GM21717 (cell line): ENCODE measurements at regions not wholly inside any gene's neighbourhood (a gene's known extent, or its start where the extent isn't known, plus 50 kb on each side); places are given as distances from the start of the nearest gene placed in this dataset.
"Not testable (repeated sequence)": the region's sequence is repeated elsewhere in the genome, so short reads cannot be mapped to it uniquely, and the experiment has no call there.

Experiments
- ATAC-seq: cut with Tn5 transposase; IDR thresholded peaks from one replicate; pipeline ENCODE4 v1.9.1; 2021; ENCODE audit warnings: mild to moderate bottlenecking, moderate library complexity; ENCODE audit not compliant: unreplicated experiment

DNA sequence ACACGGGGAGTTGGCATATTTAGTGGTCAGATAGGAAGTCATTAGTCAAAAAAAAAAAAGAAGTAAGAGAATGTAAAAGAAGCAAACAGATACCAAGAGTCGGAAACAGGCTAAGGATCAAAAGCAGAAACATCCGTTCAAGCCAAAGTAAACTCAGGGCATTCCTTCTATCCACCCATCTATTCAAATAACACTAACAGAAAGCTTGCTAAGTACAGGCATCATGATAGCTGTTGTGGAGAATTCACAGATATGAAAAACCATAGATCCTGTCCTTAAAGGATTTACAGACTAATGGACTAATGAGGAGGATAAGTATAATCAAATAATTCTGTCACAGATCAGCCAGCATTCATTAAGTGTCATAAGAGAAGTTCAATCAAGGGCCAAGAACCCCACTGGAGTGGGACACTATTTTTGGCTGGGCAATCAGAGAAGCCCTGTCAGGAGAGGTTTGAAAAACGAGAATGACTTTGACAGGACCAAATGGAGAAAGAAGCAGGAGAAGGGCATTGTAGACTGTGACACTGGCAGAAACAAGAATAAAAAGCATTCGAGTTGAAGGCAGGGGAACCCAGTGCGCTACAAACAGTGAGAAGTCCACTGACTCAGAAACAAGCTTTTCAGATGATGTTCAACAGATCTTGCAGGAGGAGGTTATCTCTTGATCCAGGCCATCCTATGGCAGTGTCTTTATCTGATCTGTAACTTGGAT lies 154.2 kb upstream of the TSLP start:
- no peak for ATAC-seq

DNA sequence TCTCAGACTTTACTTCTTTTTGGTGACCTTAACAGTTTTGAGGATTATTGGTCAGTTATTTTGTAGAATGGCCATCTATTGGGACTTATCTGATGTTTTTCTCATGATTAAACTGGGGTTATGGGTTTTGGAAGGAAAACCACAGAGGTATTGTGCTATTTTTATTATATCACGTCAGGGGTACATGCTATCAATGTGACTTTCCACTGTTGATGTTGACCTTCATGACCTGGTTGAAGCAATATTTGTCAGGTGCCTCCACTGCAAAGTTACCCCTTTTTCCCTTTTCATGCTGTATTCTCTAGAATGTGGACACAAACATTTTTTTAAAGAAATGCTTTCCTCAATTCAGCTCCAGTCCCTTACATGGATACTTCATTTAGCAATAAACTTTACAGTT lies 152.8 kb upstream of the TSLP start:
- ATAC-seq, result no peak

DNA sequence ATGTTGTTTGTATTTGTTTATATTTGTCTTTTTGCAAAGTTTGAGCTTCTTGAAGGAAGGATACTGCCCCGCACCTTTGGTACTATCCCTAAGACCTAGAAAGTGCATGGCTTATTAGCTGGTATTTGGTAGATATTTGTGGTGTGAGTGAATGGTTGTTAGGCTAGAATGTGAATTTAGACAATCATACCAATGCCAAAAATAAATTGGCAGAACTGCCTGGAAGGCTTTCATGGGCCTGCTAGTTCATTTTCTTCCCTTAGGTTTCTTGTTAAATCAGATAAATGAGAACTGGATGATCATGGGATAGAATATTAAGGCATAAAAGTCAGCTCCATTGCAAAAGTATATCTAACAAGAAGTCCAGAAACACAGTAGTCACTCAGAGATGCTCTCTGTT lies 147.5 kb upstream of the TSLP start:
- ATAC-seq, result no peak

DNA sequence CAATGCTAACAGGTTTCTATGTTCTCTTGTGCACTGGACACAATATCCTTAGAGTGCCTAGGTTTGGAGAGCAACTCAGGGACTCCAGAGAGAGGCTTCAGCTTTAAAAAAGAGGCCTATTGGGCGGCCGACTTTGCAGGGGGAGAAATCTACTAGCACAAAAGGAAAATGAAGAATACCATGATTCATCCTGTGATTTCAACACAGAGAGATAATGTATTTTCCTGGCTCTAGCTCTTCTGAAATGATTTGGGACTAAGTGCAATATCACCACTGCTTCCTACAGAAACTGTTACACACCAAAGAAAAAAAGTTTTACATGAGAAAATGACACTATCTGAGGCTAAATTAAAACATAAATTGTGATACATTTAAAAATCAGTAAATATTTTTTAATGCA lies 146.1 kb upstream of the TSLP start:
- no peak for ATAC-seq

DNA sequence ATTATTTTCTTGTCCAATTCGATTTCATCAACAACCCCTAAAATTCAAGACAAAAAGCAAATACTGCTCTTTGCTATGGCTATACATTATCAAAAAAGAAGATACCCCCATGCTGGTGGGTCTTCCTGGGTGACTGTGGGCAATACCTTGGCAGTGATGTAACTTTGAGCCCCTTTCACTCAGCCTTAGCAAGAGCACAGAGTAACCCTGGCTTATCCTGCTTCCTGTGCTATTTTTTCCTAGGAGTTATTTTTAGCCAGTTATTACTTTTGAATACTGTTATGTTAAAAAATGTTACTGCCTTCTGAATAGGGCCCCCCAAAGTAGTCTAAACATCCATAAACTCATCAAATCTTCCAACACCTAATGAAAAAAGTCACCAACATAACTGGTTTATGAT lies 145.6 kb upstream of the TSLP start:
- ATAC-seq, result no peak

DNA sequence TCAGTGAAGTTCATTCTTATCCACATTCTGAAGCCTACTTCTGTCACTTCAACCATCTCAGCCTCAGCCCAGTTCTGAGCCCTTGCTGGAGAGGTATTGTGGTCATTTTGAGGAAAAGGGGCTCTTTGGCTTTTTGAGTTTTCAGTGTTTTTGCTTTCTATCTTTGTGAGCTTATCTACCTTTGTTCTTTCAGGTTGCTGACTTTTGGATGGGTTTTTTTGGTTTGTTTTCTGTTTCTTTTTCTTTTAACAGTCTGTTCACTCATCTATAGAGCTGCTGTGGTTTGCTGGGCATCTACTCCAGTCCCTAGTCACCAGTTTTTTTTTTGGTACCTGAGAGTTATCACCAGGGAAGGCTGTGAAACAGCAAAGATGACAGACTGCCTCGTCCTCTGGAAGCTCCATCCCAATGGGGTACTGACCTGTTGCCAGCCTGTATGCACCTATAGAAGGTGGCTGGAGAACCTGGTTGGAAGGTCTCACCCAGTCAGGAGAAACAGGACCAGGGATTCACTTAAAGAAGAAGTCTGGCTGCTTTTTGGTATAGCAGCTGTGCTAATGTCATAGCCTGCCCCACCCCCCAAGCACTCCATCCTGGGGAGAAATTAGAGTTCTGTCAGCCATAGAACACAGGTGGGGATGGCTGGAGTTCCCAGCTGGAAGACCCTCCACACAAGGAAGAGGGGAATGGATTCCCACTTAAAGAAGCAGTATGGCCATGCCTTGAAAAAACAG lies 138.6 kb upstream of the TSLP start:
- peak; percentile 98 for ATAC-seq

DNA sequence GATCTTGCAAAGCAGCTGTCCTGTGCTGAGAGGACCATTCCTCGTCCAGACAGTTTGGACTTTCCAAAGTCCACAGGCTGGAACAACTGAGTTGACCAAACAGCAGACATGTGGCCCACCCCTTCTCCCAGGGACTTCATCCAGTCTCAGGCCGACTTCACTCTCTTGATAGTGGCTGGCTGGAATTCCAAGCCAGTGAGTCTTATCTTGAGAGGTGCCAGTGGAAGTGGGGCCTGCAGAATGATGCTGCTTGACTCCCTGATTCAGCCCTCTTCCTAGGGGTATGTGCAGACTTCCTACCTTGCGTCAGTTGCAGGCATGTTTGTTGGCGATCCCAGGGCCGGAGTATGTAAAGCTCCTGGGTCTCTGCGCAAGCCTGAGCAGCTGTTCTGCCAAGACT lies 131.4 kb upstream of the TSLP start:
- no peak for ATAC-seq

DNA sequence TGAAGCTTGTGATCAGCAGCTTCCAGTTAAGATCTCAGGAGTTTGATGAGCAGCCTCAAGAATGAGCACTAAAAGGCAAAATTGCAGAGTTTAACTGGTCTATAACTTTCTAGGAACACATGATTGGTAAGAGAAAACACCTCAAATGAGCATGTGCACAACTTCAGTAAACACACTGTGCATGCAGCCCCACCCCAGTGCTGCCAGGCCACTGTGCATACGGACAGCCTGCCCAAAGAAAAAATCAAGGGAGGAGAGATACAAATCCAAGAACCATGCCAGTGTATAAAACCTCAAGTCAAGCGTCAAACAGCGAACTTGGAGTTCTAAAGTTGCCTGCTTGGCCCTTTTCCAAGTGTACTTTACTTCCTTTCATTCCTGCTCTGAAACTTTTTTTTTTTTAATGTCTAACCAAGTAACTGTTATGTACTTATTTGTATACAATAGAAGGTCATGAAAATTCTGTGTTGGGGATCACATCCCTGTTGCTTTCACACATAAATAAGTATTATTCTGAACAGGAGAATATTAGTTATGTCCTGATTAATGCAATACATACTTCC lies 125.6 kb upstream of the TSLP start:
- no peak for ATAC-seq

DNA sequence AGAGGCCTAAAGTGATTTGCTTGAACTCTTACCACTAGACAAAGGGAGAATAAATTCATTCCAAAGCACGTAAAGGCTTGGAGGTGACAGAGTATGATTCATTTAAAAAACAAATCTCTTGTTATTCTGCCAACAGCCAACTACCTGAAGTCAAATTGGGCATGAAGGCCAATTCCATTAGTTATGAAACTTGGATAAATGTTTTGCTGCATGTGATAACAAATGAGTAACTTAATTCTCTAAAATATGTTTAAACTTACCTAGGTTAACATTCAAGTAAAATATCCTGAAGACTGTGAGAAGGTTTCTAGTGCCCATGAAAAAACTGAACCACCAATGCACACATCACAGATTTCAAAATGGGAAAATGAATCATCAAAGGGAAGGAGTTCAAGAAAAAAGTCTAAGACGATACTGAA lies 120.1 kb upstream of the TSLP start:
- ATAC-seq, result no peak

DNA sequence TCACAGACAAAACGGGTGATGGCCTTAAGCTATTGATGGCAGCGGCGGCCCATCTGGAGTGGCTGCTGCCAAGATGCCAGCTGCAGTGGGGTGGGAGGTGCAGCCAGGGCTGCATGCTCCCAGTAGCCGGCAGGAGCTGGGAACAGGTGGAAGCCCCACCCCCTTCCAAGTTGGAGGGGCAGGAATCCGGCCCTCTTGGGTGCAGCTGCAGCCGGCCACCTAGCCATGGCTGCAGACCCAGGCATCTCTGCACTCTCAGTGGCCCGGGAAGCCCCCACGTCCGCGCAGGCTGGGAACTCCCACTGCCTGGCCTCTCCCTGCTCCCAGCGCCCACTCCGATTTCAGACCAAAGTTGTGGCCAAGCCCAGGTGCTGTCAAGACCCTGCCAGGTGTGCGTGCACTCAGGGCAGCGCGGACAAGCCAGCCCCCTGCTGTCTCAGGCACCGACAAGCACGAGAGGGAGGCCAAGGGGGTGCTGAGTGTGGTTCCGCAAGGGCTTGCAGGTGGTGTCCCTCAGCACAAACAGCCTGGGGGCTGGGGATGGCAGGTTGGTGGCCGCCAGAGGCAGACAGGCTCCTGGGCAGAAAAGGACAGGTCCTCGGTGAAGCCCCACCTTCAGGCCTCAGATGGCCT lies 115.1 kb upstream of the TSLP start:
- ATAC-seq, result no peak

DNA sequence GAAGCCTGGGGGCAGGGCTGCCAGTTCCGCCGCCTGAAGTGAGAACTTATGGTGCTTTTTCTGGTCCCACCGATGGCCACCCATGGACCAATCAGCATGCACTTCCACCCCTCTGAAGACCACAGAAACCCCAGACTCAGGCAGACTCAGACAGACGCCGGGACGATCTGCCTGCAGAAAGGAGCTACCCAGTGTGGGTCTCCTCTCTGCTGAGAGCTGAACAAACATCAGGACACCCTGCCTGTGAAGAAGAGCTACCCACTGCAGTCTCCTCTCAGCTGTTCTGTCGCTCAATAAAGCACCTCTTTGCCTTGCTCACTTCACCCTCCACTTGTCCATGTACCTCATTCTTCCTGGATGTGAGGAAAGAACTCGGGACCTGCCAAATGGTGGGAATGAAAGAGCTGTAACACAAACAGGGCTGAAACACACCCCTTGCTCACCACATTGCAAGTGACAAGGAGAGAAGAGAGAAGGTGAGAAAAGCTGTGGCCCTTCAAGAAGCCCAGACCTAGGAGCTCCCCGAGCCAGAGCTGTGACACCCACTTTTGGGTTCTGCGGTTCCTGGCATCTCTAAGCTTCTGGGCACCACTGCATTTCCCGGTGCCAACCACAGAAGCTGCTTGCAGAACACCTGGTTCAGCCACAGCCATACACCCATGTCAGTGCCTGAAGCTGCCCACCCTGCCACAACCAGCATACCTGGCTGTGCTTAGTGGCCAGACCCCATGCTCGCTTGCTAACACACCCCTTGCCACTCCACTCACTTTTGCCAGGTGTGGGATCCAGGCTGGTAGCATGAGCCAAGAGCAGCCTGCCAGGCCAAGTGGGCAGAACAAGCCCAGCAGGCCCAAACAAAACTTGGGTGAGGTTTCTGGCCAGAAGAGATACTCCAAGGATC lies 114.3 kb upstream of the TSLP start:
- ATAC-seq, result no peak

DNA sequence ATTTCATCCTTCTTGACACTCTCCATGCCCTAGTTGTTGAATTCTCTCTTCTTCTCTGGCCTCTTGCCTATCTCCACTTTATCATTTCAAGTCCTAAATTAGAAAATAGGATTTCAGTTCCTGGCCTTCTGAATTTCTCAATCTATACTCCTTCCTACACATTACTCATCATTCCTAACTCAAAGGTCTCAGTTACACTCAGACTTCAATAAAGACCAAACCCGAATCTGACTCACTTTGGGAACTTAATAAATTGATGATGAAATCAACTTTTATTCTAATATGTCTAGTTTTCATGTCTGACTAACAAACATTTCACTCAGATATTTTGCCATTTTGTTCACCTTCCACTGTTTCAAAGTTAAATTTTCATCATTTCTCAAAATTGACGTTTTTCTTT lies 113.6 kb upstream of the TSLP start:
- no peak for ATAC-seq

DNA sequence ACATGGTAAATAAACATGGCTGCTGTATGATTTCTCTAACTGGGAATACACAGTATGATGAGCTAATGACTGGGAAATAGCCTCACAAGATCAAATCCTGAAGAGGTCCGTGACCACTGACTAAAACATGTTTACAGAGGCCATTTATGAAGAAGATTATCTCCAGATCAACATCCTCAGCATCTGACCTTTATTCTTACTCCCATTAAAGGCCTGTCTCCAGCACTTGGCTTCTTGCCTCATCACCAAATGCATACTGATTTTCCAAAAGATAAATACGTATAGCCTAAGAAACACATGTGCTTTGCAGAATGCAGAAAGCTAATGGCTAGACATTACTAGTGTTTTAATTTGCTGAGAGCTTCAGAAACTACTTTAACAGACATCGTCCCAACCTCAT lies 108.0 kb upstream of the TSLP start:
- ATAC-seq, result no peak

DNA sequence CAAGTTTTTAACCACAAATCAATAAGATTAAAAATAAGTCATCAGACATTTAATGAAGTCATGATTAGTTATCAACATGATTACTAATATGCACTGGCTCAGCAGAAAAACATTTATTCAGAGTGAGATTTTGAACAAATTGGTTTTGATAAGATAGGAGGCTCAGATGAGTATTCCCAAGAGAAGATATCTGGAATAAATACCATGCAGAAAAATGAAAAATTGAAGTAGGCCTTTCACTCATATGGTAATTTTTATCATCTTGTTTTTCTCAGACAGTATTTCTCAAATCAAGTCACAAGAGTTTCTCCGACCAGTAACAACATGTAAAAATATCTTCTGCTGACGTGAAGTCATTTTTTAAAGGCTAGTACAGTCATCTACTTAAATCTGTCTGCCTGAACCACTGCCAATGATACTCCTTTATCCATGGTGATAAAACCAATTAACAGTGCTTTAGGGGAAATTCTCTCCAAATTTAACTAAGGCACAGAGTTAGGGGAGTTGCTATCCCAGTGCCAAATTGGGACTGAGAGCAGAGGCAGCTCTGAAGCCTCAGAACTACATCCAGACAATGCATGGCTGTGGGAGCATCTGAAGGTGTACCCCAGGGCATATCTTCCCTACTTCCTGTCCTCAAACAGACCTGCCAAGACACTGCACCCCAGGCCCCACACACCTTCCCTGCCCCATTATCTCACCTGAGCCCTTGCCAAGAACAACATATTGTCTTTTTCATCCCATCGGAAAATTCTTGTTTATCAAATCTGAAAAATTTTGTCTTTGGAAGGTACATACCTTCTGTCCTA lies 105.5 kb upstream of the TSLP start:
- no peak for ATAC-seq

DNA sequence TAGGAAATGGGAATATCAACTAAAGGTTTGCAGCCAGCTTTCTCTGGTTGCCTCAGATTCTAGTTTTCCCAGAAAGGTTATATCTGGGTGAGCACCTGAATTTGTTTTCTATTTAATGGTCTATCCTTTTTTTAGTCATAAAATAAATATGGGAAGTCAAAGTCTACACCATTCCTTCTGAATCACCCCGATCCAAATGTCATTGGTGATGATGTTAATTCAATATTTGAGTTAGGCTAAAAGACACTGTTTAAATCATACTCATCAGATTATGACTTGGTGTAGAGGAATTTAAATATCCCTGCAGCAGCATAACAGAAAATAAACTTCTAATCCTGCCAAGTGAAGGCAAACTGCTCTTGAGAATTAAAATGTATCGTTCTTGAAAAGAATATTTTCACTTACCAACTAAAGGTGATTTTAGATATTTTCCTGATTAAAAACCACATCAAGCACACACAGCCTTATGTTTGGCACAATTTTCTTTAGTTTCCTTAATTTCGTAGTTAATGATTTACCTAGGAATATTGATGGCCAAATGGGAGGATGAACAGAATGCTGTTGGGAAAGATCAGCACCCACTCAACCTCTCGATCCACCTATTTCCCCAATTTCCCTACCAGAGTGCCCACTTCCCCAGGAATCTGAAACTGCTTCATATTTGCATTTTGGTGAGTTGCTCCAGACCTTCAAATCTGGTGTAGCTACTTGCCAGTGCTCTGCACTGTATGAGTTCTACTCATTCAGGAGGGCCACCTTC lies 103.1 kb upstream of the TSLP start:
- ATAC-seq, result no peak

DNA sequence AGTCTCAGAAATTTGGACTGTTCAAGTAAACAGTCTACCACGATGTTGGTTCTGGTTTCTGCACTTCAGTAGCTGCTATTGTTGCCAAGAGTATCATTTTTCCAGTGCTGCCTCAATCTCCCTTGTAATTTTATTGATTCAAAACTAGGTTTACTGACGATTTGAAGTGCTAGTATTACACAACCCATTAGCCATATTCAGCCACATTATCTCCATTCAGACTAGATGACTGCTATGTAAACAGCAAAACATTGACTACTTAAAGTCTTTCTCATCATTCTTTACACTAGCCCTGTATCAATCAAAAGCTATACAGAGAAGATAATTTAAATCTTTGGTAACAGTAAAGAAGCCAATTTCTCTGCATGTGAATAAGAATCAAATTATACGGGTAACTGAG lies 102.0 kb upstream of the TSLP start:
- ATAC-seq, result no peak

DNA sequence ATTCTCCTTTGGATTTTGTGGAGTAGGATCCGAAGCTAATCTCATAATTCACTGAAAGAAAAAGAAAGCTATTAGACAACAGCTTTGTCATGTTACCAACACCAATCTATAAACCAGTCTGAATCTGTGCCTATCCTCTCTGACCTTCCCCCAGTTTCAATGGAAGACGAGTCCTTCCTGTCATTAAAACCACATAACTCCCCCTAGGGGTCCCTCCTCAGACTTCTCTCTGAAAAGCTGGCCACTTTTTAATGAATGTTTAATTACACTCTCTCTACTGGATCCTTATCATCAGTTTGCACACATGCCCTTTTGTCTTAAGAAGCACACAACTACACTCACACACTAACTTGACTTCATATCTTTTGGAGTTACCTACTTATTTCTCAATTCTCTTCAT lies 98.0 kb upstream of the TSLP start:
- ATAC-seq, result no peak

DNA sequence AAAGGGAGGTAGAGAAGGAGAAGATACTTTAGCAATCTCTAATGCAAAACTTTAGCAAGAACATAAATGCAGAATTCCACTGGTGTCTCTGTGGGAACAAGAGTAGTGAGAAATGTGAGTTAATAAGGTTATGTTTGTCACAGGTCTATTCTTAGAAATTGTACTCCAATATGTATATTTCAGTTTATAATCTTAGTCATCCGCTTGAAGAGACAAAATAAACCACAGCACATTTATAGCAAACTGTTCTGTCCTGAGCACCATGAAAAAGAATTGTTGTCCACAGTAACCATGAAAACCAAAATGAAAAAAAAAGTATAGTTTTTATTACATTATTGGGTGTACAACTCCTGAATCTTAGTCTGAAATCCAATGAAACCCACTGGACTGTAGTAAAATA lies 93.6 kb upstream of the TSLP start:
- no peak for ATAC-seq

DNA sequence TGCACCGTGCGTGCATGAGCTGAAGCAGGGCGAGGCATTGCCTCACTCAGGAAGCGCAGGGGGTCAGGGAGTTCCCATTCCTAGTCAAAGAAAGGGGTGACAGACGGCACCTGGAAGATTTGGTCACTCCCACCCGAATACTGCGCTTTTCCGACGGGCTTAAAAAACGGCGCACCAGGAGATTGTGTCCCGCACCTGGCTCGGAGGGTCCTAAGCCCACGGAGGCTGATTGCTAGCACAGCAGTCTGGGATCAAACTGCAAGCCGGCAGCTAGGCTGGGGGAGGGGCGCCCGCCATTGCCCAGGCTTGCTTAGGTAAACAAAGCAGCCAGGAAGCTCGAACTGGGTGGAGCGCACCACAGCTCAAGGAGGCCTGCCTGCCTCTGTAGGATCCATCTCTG lies 85.6 kb upstream of the TSLP start:
- not testable (repeated sequence) for ATAC-seq
